ENCODE measurements at regions not wholly inside any gene's neighbourhood (a gene's known extent, or its start where the extent isn't known, plus 50 kb on each side); places are given as distances from the start of the nearest gene placed in this dataset.

DNA sequence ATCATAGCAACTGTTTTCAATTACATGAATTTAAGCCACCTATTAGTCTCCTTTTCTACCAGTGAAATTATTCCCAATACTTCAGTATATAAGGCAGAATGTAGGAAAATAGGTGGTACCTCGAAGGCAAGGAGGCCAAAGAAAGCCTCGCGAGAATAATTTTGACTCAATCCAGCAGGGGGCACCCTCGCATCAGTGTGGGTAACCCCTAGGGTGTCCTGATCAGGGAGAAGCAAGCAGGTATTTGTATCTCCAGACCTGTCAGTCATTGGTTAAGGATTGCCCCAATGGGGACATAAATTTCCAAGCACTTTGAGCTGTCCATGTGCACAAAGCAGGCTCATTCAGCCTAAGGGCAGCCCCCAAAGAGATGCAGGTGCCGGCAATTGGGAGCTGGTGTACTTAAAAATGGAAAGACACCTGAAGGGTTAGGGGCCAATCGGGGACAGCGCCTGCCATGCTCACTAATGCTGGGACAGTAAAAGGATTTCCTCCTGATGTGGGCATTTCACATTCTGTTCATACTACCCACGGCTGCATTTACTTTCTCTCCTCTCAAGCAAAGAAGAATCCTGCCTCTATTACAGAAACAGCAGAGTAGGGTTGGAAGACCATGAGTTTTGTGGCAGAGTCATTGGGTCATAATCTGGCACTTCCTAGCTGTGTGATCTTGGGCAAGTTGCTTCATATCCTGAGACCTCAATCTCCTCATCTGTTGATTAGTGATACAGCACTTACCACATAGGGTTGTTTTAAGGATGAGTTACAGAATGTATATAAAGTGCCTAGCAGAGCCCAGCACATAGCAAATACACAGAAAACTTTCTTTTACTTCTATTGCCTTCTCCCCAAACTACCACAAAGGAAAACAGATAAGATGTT lies 136.1 kb downstream of the ICOS start:
- no peak for DNase-seq (ENCODE audit: low read depth, low spot score)
- Histone ChIP-seq H3K36me3 (ENCODE audit: control insufficient read depth in 2 of 2, extremely low read depth in 1 of 2, insufficient read depth in 2 of 2, low read length in 2 of 2) (no peaks in the 10 kb centered on the region), H3K9ac (ENCODE audit: control insufficient read depth, extremely low read depth, insufficient read depth, low read length) (no peak overlapping the region), H3K9me3 (ENCODE audit: control insufficient read depth, low read depth, low read length) (no peaks in the 10 kb centered on the region), H3K79me2 (ENCODE audit: control insufficient read depth, insufficient read depth, low read length) (no peaks in the 10 kb centered on the region), H3K27ac (ENCODE audit: control insufficient read depth, insufficient read depth, low read length) (no peak overlapping the region), H2AFZ (ENCODE audit: control insufficient read depth, low read length) (no peak overlapping the region), H3K27me3 (ENCODE audit: control insufficient read depth, extremely low read depth, insufficient read depth, low read length) (peaks cover 4% of the 10 kb centered on the region), H3K4me3 (ENCODE audit: control insufficient read depth in 2 of 3, extremely low read depth in 1 of 3, insufficient read depth in 2 of 3, low read depth in 1 of 3, low read length in 3 of 3) (no peak overlapping the region), H3K4me2 (ENCODE audit: control insufficient read depth, extremely low read depth, insufficient read depth, low read depth, low read length) (no peak overlapping the region), H3K9me1 (ENCODE audit: control insufficient read depth, extremely low read depth, insufficient read depth, low read length) (no peaks in the 10 kb centered on the region), H3K4me1 (ENCODE audit: control insufficient read depth, extremely low read depth, insufficient read depth, low read length) (peaks cover 6% of the 10 kb centered on the region), H4K20me1 (ENCODE audit: control insufficient read depth, extremely low read depth, insufficient read depth, low read length) (no peaks in the 10 kb centered on the region)
- FAIRE-seq: no peak
- dilution Hi-C loops (cut with MboI; ENCODE audit: extremely low pct_ligation_motif_present, low sequenced_read_pairs): no loop called here
- TF ChIP-seq CTCF (optimal IDR thresholded peaks at IDR 0.05 in 1 of 3, IDR thresholded peaks at IDR 0.05 in 1 of 3, conservative IDR thresholded peaks at IDR 0.05 in 1 of 3; ENCODE audit: extremely low read depth in 1 of 3, insufficient read depth in 2 of 3, low read length in 3 of 3) (peak; percentile 41 to 65 (median 46)), EZH2 (IDR thresholded peaks at IDR 0.05; ENCODE audit: low read length) (no peak)

GRCh38 chr2:204074456-204074855 lies 137.9 kb downstream of the ICOS start:
- FAIRE-seq (no peak), DNase-seq (ENCODE audit: low read depth, low spot score) (no peak)
- H3K27me3 ChIP-seq (ENCODE audit: control insufficient read depth, extremely low read depth, insufficient read depth, low read length): peaks cover 4% of the 10 kb centered on the region
- no peak overlapping the region for H3K4me2 ChIP-seq (ENCODE audit: control insufficient read depth, extremely low read depth, insufficient read depth, low read depth, low read length)
- dilution Hi-C loops (cut with MboI; ENCODE audit: extremely low pct_ligation_motif_present, low sequenced_read_pairs): no loop called here
- no peak overlapping the region for H3K4me3 ChIP-seq (ENCODE audit: control insufficient read depth in 2 of 3, extremely low read depth in 1 of 3, insufficient read depth in 2 of 3, low read depth in 1 of 3, low read length in 3 of 3)
- no peak for TF ChIP-seq EZH2 (IDR thresholded peaks at IDR 0.05; ENCODE audit: low read length)
- TF ChIP-seq CTCF (optimal IDR thresholded peaks at IDR 0.05 in 1 of 3, IDR thresholded peaks at IDR 0.05 in 1 of 3, conservative IDR thresholded peaks at IDR 0.05 in 1 of 3; ENCODE audit: extremely low read depth in 1 of 3, insufficient read depth in 2 of 3, low read length in 3 of 3): no peak
- no peaks in the 10 kb centered on the region for H3K36me3 ChIP-seq (ENCODE audit: control insufficient read depth in 2 of 2, extremely low read depth in 1 of 2, insufficient read depth in 2 of 2, low read length in 2 of 2)
- no peaks in the 10 kb centered on the region for H3K9me3 ChIP-seq (ENCODE audit: control insufficient read depth, low read depth, low read length)
- no peaks in the 10 kb centered on the region for H3K9me1 ChIP-seq (ENCODE audit: control insufficient read depth, extremely low read depth, insufficient read depth, low read length)
- H3K27ac ChIP-seq (ENCODE audit: control insufficient read depth, insufficient read depth, low read length): no peak overlapping the region
- H3K79me2 ChIP-seq (ENCODE audit: control insufficient read depth, insufficient read depth, low read length): no peaks in the 10 kb centered on the region
- H4K20me1 ChIP-seq (ENCODE audit: control insufficient read depth, extremely low read depth, insufficient read depth, low read length): no peaks in the 10 kb centered on the region
- no peak overlapping the region for H2AFZ ChIP-seq (ENCODE audit: control insufficient read depth, low read length)
- H3K9ac ChIP-seq (ENCODE audit: control insufficient read depth, extremely low read depth, insufficient read depth, low read length): no peak overlapping the region
- peaks cover 6% of the 10 kb centered on the region for H3K4me1 ChIP-seq (ENCODE audit: control insufficient read depth, extremely low read depth, insufficient read depth, low read length)

Data from keratinocyte (primary cell).